NOMO-1 treated with DMSO at 0.1 percent for 48 hours (cell line): ENCODE measurements at regions not wholly inside any gene's neighbourhood (a gene's known extent, or its start where the extent isn't known, plus 50 kb on each side); places are given as distances from the start of the nearest gene placed in this dataset.

Source experiments
- DNase-seq: peaks from one replicate; lab custom pipeline; 2025; ENCODE audit not compliant: unreplicated experiment; lab: John Stamatoyannopoulos, UW

GRCh38 chr4:112845386-112845785 is 204.1 kb upstream of the ANK2 start:
- no peak for DNase-seq

- DNase-seq, result no peak
Measured at GRCh38 chr4:112847045-112847444, 202.4 kb upstream of the ANK2 start.

- DNase-seq, result no peak
Measured at GRCh38 chr4:112847781-112848180, 201.7 kb upstream of the ANK2 start.

- no peak for DNase-seq
Measured at GRCh38 chr4:112848911-112849310, 200.5 kb upstream of the ANK2 start.

GRCh38 chr4:112852601-112853000 is 196.9 kb upstream of the ANK2 start:
- no peak for DNase-seq

- no peak for DNase-seq
Measured at GRCh38 chr4:112853662-112854256, 195.7 kb upstream of the ANK2 start.

GRCh38 chr4:112854420-112854819 is 195.0 kb upstream of the ANK2 start:
- DNase-seq, result no peak

GRCh38 chr4:112855058-112855457 is 194.4 kb upstream of the ANK2 start:
- no peak for DNase-seq

GRCh38 chr4:112857461-112857860 is 192.0 kb upstream of the ANK2 start:
- no peak for DNase-seq

- no peak for DNase-seq
Measured at GRCh38 chr4:112858751-112859150, 190.7 kb upstream of the ANK2 start.

- DNase-seq, result no peak
Measured at GRCh38 chr4:112859456-112860184, 189.8 kb upstream of the ANK2 start.

GRCh38 chr4:112860830-112861690 is 188.4 kb upstream of the ANK2 start:
- DNase-seq, result no peak

- no peak for DNase-seq
Measured at GRCh38 chr4:112861691-112862674, 187.5 kb upstream of the ANK2 start.

- DNase-seq, result no peak
Measured at GRCh38 chr4:112865443-112865842, 184.0 kb upstream of the ANK2 start.

GRCh38 chr4:112876316-112876715 is 173.1 kb upstream of the ANK2 start:
- no peak for DNase-seq

- no peak for DNase-seq
Measured at GRCh38 chr4:112881842-112882241, 167.6 kb upstream of the ANK2 start.

GRCh38 chr4:112882286-112882685 is 167.2 kb upstream of the ANK2 start:
- DNase-seq, result no peak

- no peak for DNase-seq
Measured at GRCh38 chr4:112884406-112884805, 165.0 kb upstream of the ANK2 start.

- DNase-seq, result no peak
Measured at GRCh38 chr4:112885897-112886296, 163.6 kb upstream of the ANK2 start.

- no peak for DNase-seq
Measured at GRCh38 chr4:112888622-112889021, 160.8 kb upstream of the ANK2 start.

GRCh38 chr4:112889199-112889598 is 160.3 kb upstream of the ANK2 start:
- no peak for DNase-seq
